ENCODE measurements at regions not wholly inside any gene's neighbourhood (a gene's known extent, or its start where the extent isn't known, plus 50 kb on each side); places are given as distances from the start of the nearest gene placed in this dataset.

- TF ChIP-seq CEBPB (IDR thresholded peaks at IDR 0.05) (no peak), NFIC (IDR thresholded peaks at IDR 0.05) (no peak), TEAD4 (IDR thresholded peaks at IDR 0.05) (no peak), TAF1 (IDR thresholded peaks at IDR 0.05; ENCODE audit: low read depth) (no peak), EP300 (IDR thresholded peaks at IDR 0.05; ENCODE audit: borderline replicate concordance) (no peak), MAX (IDR thresholded peaks at IDR 0.05) (no peak), YY1 (IDR thresholded peaks at IDR 0.05; ENCODE audit: low read depth) (no peak), REST (IDR thresholded peaks at IDR 0.05; ENCODE audit: low read depth) (no peak), TCF12 (IDR thresholded peaks at IDR 0.05; ENCODE audit: low read depth) (no peak), ZBTB7A (IDR thresholded peaks at IDR 0.05; ENCODE audit: low read depth) (no peak), FOXM1 (IDR thresholded peaks at IDR 0.05; ENCODE audit: borderline replicate concordance, low read depth) (no peak), EGR1 (IDR thresholded peaks at IDR 0.05) (no peak), CREB1 (IDR thresholded peaks at IDR 0.05; ENCODE audit: low read depth) (no peak)
Observed at GRCh38 chr11:110857892-110858546, 145.8 kb upstream of the ARHGAP20 start.

All from Ishikawa (cell line).